Upper lobe of right lung (tissue), 1 donor: ENCODE measurements at regions not wholly inside any gene's neighbourhood (a gene's known extent, or its start where the extent isn't known, plus 50 kb on each side); places are given as distances from the start of the nearest gene placed in this dataset.

Source experiments
- ATAC-seq: fragments of 200-7000 bp; cut with Tn5 transposase; one replicate; pipeline ENCODE4 v1.9.1; 2020; ENCODE audit warnings: mild to moderate bottlenecking, moderate library complexity
- DNase-seq: peaks from one replicate; pipeline ENCODE4 v3.0.0-alpha.2; 2020
- H3K27ac ChIP-seq: fragments of 200-600 bp; one replicate; pipeline ENCODE4 v1.8.0; 2022
- H3K27me3 ChIP-seq: fragments of 200-600 bp; one replicate; pipeline ENCODE4 v1.8.0; 2022; ENCODE audit warnings: mild to moderate bottlenecking
- H3K36me3 ChIP-seq: fragments of 200-600 bp; one replicate; pipeline ENCODE4 v1.8.0; 2022
- H3K4me1 ChIP-seq: fragments of 200-600 bp; one replicate; pipeline ENCODE4 v1.8.0; 2022
- H3K4me3 ChIP-seq: fragments of 200-600 bp; one replicate; pipeline ENCODE4 v1.8.0; 2022; ENCODE audit warnings: mild to moderate bottlenecking
- H3K9me3 ChIP-seq: fragments of 200-600 bp; one replicate; pipeline ENCODE4 v1.8.0; 2022
- CTCF ChIP-seq: fragments of 200-600 bp; IDR thresholded peaks from one replicate; pipeline ENCODE4 v1.8.0; 2022; ENCODE audit warnings: antibody characterized with exemption
- intact Hi-C: fragments of 100-400 bp; cut with DNase I; formaldehyde crosslinking; loops from one replicate; pipeline ENCODE4 v1.11.0; 2022
- donor health status: DM: no; HTN: yes; CAD: no; lungs with severe emphysema.

- Histone ChIP-seq H3K36me3 (no peaks in the 10 kb centered on the region), H3K4me3 (no peak overlapping the region), H3K27ac (no peak overlapping the region), H3K4me1 (peaks cover 26% of the 10 kb centered on the region), H3K27me3 (no peaks in the 10 kb centered on the region), H3K9me3 (no peaks in the 10 kb centered on the region)
- ATAC-seq (no peak), DNase-seq (no peak)
- intact Hi-C loops: no loop called here
- no peak for TF ChIP-seq CTCF
These were observed 90.4 kb upstream of the RBMS1 start for GRCh38 chr2:160583813-160584537.

GRCh38 chr2:160584972-160585494 lies 91.4 kb upstream of the RBMS1 start:
- Histone ChIP-seq H3K4me3 (no peak overlapping the region), H3K27me3 (no peaks in the 10 kb centered on the region), H3K27ac (peak overlapping the region; percentile 5), H3K4me1 (peaks cover 26% of the 10 kb centered on the region), H3K9me3 (no peaks in the 10 kb centered on the region), H3K36me3 (no peaks in the 10 kb centered on the region)
- intact Hi-C loops: no loop called here
- ATAC-seq (peak; percentile 65), DNase-seq (peak; percentile 44)
- TF ChIP-seq CTCF: no peak

- ATAC-seq: no peak
- intact Hi-C loops: no loop called here
- H3K4me3 ChIP-seq: no peak overlapping the region
These were observed 97.1 kb upstream of the RBMS1 start for GRCh38 chr2:160590664-160591063.

GRCh38 chr2:160592401-160592800 lies 98.8 kb upstream of the RBMS1 start:
- no peak for TF ChIP-seq CTCF
- H3K9me3 ChIP-seq: no peaks in the 10 kb centered on the region

More at GRCh38 chr2:160590664-160591063, 97.1 kb upstream of the RBMS1 start:
- DNase-seq: no peak
- Histone ChIP-seq H3K4me1 (no peaks in the 10 kb centered on the region), H3K27ac (no peak overlapping the region), H3K27me3 (no peaks in the 10 kb centered on the region), H3K36me3 (no peaks in the 10 kb centered on the region), H3K9me3 (no peaks in the 10 kb centered on the region)
- TF ChIP-seq CTCF: no peak

GRCh38 chr2:160592993-160593392 lies 99.4 kb upstream of the RBMS1 start:
- no peak for DNase-seq
- no peak for TF ChIP-seq CTCF
- intact Hi-C loops: no loop called here

More at GRCh38 chr2:160592401-160592800, 98.8 kb upstream of the RBMS1 start:
- Histone ChIP-seq H3K4me3 (no peak overlapping the region), H3K36me3 (no peaks in the 10 kb centered on the region), H3K27me3 (no peaks in the 10 kb centered on the region), H3K27ac (no peak overlapping the region), H3K4me1 (no peaks in the 10 kb centered on the region)
- intact Hi-C loops: no loop called here
- no peak for DNase-seq
- ATAC-seq: no peak

More at GRCh38 chr2:160592993-160593392, 99.4 kb upstream of the RBMS1 start:
- no peak overlapping the region for H3K4me3 ChIP-seq
- no peak overlapping the region for H3K27ac ChIP-seq
- H3K36me3 ChIP-seq: no peaks in the 10 kb centered on the region
- H3K27me3 ChIP-seq: no peaks in the 10 kb centered on the region
- ATAC-seq: no peak
- H3K9me3 ChIP-seq: no peaks in the 10 kb centered on the region
- no peaks in the 10 kb centered on the region for H3K4me1 ChIP-seq
